ENCODE measurements at regions not wholly inside any gene's neighbourhood (a gene's known extent, or its start where the extent isn't known, plus 50 kb on each side); places are given as distances from the start of the nearest gene placed in this dataset.
"Not testable (repeated sequence)": the region's sequence is repeated elsewhere in the genome, so short reads cannot be mapped to it uniquely, and the experiment has no call there.

- DNase-seq: no peak
Observed at GRCh38 chr15:69908060-69908459, 189.7 kb downstream of the TLE3 start.

DNA sequence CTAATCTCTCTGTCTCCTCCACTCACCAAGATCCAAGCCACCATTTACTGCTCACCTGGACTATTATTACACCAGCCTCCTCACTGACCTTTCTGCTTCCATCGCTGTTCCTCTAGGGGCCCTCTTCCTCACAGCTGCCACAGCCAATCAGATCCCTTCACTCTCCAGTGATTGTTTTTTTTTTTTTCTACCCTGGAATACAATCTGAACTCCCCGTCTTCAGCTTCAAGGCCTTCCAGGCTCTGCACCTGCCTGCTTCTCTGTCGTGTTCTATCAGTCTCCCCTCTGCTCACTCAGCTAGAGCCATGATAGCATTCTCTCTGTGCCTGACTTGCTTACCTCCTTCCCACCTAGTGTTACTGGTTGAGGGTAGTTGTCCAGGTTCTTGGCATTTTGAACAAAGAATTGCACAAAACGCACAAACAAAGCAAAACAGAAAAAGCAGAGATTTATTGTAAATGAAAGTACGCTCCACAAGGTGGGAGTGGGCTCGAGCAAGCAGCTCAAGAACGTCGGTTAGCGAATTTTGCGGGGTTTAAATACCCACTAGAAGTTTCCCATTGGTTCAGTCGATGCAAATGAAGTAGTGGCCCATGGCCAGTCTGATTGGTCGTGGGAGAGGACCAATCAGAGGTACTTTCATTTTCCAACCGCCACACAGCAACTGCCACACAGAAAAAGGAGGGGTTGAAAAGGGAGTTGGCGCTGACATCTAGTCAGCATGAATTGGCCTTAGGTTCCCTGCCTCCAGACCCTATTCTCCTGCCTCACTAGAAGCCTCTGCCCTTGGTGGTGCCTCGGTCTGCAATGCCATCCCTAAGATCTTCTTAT, 188.9 kb downstream of the TLE3 start:
- DNase-seq: no peak

GRCh38 chr15:69909719-69910444, 187.8 kb downstream of the TLE3 start:
- DNase-seq: no peak

DNA sequence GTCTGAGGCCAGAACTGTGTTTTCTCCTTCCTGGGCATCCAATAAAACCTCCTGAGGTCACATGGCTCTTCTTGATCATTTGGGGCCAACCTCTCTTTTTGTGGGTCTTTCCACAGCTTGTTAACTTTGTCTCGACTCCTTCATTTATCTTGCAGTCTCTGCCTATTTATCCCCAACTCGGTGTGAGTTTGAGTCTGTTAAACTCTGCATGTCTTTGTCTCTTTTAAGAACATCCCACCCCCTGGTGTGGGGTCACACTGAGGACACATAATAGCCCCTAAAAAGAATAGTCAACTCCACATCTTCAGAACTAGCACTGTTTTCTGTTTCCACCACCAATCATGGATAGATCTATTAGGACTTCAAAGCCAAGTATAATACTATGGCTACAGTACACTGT, 187.2 kb downstream of the TLE3 start:
- DNase-seq: no peak

GRCh38 chr15:69912116-69912515, 185.6 kb downstream of the TLE3 start:
- DNase-seq: no peak

- DNase-seq: no peak
Observed at GRCh38 chr15:69914040-69914439, 183.7 kb downstream of the TLE3 start.

GRCh38 chr15:69914960-69915359, 182.8 kb downstream of the TLE3 start:
- DNase-seq: no peak

DNA sequence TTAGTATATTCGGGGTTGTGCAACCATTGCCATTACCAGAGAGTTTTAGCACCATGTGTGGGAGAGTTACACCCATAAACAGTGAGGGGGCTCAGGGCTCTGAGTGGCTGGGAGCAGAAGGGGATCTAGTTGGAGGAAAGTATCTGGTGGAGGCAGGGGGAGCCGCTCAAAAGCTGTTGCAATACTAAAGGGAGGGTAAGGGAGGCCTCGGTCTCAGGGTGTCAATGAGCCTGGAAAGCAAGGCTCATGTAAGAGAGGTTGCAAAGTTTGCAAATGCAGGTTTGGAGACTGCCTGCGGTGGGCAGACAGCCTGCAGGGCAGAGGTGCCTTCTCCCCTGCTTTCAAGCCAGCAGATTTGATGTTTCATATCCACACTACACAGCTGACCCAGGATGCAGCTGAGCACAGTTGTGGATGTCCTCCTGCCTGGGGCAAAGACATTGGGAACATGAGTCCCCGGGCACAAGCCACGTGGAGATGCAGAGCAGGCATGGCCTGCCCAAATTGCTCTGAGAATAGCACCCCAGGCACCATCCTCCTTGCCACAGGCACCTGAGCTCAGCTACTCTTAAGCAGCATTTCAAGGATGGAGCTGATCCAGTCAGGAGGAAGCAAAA, 181.4 kb downstream of the TLE3 start:
- no peak for DNase-seq

GRCh38 chr15:69917056-69917455, 180.7 kb downstream of the TLE3 start:
- DNase-seq: no peak

GRCh38 chr15:69919816-69920215, 177.9 kb downstream of the TLE3 start:
- DNase-seq: no peak

- DNase-seq: no peak
Observed at GRCh38 chr15:69920221-69920620, 177.5 kb downstream of the TLE3 start.

DNA sequence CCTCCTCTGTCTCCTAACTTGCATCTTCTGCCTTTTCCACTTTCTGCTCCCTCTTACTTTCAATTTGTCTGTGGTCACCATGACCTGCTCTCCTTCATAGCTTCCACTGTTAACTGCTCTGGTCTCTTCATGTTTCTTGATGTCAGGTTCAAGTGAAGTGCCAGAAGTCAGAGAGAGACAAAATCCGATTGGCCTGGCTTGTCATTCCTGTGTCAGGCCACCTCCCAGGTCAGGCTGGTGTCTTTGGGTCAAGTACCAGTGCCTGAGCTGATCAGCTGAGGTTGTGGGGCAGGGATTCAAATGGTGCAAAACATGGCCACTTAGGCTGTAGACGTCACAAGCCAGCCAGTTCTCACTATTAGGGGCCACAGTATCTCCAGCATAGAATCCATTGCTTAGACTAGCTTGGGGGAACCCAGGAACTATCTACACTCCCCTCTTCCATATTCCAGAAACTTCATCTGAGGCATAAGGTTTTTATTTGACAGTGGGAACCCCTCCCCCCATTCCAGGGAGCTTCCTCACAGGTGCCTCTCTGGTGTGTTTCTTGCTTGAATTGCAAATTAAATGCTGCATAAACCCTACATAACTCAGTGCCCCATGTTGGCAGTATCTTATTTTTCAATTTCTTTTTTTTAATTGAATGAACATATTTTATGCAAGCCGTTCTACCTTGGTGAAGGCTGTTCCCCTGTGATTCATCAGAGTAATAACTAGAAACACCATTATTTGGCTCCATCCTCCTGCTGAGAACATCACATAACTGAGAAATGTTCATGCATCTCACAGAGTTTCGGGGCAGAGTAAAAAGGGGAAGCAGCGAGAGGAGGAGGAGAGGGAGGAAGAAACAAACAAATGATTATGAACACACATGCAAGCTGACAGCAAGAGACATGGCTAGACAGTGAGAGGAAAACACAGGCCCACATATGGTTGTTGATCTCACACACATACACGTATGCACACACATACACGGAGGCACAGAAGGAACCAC, 175.8 kb downstream of the TLE3 start:
- no peak for DNase-seq

DNA sequence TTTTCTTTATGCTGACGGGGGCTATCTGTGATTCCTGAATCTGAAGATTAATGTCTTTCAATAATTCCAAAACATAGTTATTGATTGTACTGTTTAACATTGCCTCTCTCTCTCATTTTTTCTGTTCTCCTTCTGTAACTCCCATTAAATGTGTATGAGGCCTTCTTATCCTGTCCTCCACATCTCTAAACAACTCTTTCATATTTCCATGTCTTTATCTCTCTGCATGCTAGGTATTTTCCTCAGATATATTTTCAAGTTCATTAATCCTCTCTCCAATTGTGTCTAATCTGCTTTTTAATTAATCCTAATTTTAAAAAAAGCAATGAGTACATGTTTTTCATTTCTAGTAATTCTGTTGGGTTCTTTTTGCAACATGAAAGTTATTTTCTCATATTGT, 173.2 kb downstream of the TLE3 start:
- DNase-seq: no peak

DNA sequence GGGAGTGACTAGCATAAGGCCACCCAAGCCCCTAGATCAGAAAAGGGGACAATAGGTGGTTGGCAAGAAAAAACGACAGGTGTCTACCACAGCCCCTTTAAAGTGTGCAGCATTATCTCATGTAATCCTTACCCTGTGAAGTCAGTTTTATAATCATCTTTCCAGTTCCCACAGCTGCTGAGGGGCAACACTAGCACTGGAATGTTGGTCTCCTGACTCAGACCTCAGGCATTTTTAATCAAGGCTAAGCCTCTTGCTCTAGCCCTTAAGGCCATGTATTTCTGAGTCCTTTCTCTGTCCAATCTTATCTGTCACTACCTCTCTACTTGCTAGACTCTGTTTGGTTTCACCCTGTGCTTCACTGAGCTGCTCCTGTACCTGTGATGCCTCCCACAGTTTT, 171.7 kb downstream of the TLE3 start:
- DNase-seq: no peak

GRCh38 chr15:69926721-69927120, 171.0 kb downstream of the TLE3 start:
- no peak for DNase-seq

- DNase-seq: not testable (repeated sequence)
Observed at GRCh38 chr15:69928890-69929289, 168.8 kb downstream of the TLE3 start.

DNA sequence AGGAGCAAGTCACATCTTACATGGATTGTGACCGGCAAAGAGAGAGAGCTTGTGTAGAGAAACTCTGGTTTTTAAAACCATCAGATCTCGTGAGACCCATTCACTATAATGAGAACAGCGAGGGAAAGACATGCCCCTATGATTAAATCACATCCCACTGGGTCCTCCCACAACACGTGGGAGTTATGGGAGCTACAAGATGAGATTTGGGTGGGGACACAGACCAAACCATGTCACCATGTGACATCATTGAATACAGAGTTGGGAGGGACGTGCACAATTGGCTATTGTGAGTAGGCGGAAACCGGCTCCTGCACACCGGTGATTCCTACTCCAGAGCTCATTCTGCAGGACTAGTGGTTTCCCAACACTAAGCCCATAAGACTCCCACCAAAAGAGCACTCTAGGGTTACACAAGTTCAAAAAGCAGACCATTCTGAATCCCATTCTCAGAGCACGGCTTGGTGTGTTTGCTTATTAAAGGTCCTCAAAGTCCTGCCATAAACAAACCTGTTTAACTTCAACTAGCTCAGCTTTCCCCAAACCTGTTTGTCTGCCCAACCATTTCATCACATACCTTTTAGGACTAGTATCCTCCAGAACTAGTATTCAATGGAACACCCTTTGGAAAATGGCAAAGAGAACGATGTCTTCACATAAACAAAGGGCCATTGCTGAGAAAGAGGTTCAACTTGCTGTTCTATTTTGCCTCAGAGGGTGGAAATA, 167.6 kb downstream of the TLE3 start:
- no peak for DNase-seq

DNA sequence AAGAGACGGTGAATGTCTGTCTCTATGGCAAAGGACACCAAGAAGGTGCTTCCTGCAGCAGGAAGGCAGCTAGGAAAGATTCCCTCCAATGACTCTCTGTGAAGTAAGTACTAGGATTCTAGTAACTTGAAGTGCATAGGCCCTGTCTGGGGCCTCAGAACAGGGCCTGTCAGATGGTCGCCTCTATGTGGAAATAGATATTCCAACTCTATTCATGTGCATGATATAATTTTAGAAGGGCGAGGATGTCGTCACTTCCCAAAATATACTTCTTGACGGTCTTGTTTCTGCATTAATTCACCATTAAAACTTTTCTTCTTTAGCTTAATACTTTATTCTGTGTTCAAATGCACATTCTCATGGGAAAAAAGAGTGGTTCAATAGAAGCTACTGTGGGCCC, 167.0 kb downstream of the TLE3 start:
- no peak for DNase-seq

DNA sequence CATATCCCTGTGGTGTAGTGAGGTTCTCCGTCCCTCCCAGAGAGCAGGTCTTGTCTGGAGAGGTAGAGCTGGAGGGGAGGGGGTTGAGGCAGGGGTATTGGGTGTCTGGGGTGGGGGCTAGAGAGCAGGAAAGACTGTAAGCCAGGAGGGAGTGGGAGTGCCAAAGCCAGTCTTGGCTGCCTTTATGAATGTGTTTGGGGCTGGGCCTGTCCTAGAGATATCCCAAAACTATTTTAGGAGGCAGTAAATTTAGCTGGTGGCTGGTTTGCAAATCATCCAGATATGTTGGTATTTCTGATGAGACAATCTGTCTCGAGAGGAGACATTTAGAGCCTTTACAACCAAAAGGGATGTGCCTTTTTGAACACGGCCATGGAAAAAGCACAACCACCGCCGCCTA, 166.6 kb downstream of the TLE3 start:
- no peak for DNase-seq

DNA sequence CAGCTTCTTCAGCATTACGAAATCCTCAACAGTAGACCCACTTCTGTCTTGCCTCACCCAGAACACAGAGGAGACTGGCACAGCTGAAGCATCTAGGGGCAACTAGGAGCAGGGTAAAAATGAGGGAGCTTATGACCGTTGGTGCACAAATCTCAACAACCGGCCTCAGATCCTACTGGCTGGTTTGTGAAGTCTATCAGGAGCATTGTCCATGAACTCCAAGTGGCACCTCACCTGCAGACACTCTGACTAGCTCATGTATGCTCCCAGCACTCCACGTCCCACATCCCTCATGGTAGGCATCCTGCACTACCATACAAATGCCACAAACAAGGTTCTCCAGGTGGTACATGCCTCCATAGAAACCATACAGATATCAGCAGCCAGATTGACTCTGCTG, 163.1 kb downstream of the TLE3 start:
- no peak for DNase-seq

DNA sequence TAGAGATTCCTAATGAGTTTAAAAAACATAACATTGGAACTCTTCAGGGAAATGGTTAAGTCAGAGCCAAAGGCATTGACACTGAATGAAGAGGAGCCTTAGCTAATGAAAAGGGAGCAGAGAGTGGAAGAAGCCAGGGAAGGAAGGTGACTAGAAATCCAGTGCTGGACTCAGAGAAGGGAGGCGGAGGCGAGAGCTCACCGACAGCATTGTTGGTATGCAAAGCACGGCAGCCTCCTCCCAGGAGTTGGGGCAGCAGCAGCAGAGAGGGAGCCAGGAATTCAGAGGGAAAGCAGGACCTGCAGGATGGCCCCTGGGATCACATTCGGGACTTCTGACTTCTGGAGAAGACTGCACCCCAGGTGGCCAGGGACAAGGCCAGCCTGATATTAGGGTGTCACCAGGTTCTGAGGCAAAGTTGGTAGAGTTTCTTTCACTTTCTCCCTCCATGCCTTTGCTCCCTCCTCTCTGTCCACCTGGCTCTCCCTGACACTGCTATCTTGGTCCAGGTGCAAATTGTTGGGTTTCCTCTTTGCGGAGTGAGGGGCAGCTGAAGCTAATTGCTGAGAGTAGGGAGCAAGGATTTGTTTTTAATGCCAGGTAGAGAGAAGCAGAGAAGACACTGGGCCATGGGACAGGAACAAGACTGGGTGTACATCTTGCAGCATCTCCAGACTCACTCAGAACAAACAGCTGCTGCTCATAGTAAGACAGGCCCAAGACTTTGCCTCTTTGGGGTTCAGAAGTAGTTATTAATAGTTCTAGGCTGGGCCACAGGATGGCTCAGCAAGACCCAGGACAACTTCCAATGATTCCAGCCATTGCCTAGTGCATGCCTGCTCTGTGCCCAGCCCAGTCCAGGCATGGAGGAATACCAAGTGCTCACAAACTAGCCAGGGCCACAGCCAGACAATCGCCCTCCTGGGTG, 157.9 kb downstream of the TLE3 start:
- no peak for DNase-seq
